ENCODE measurements at regions not wholly inside any gene's neighbourhood (a gene's known extent, or its start where the extent isn't known, plus 50 kb on each side); places are given as distances from the start of the nearest gene placed in this dataset.

GRCh38 chr5:174850565-174851169, 126.3 kb downstream of the MSX2 start:
- CTCF ChIA-PET: no interaction called here
- TF ChIP-seq FOSB (CRISPR knock-in tag; IDR thresholded peaks at IDR 0.05): no peak
- no peak for TF ChIP-seq ELK1 (IDR thresholded peaks at IDR 0.05; ENCODE audit: low read depth, low read length)
- no peak for TF ChIP-seq POLR2AphosphoS2 (conservative IDR thresholded peaks at IDR 0.05; ENCODE audit: low read length)
- TF ChIP-seq REST (IDR thresholded peaks at IDR 0.05): no peak
- TF ChIP-seq ZFP36 (IDR thresholded peaks at IDR 0.05; ENCODE audit: borderline replicate concordance, partially characterized antibody): no peak
- TF ChIP-seq ZC3H11A (IDR thresholded peaks at IDR 0.05): no peak
- no peak for TF ChIP-seq CBX8 (IDR thresholded peaks at IDR 0.05)
- TF ChIP-seq CHD4 (IDR thresholded peaks at IDR 0.05; ENCODE audit: borderline replicate concordance): no peak
- no peak for TF ChIP-seq MAFK (IDR thresholded peaks at IDR 0.05; ENCODE audit: partially characterized antibody)
- no peak for TF ChIP-seq NFE2L2 (conservative IDR thresholded peaks at IDR 0.05; ENCODE audit: low read length)
- TF ChIP-seq JUNB (IDR thresholded peaks at IDR 0.05): no peak
- TF ChIP-seq KDM5A (IDR thresholded peaks at IDR 0.05): no peak
- no peak for TF ChIP-seq SMC3 (IDR thresholded peaks at IDR 0.05)
- TF ChIP-seq EP300 (IDR thresholded peaks at IDR 0.05): no peak
- no peak for TF ChIP-seq CTCF (IDR thresholded peaks at IDR 0.05)
- no peak for TF ChIP-seq PHF8 (IDR thresholded peaks at IDR 0.05; ENCODE audit: borderline replicate concordance, low read depth)
- no peak for TF ChIP-seq NR3C1 (IDR thresholded peaks at IDR 0.05)
- TF ChIP-seq HOXB13 (CRISPR knock-in tag; IDR thresholded peaks at IDR 0.05; ENCODE audit: low read depth): no peak
- no peak for TF ChIP-seq KDM1A (IDR thresholded peaks at IDR 0.05; ENCODE audit: low read depth)
- Histone ChIP-seq H3K4me1 (no peaks in the 10 kb centered on the region), H3K9me3 (no peaks in the 10 kb centered on the region), H3K4me2 (no peak overlapping the region), H3K27ac (no peak overlapping the region), H3K4me3 (no peak overlapping the region)
- 7% methylated on average over 4 of the region's 4 CpGs for WGBS (ENCODE audit: missing lambda C conversion rate)
- ATAC-seq (no peak), DNase-seq (ENCODE audit: low read depth in 1 of 2, low spot score in 1 of 2) (no peak), FAIRE-seq (no peak)
- POLR2A ChIA-PET: no interaction called here

GRCh38 chr5:174849426-174849825, 125.0 kb downstream of the MSX2 start:
- FAIRE-seq (no peak), ATAC-seq (no peak)

More at GRCh38 chr5:174849426-174849825, 125.0 kb downstream of the MSX2 start:
- DNase-seq (ENCODE audit: low read depth in 1 of 2, low spot score in 1 of 2): no peak
- H3K27ac ChIP-seq: no peak overlapping the region
- no peak overlapping the region for H3K4me2 ChIP-seq
- H3K9me3 ChIP-seq: no peaks in the 10 kb centered on the region
- no peaks in the 10 kb centered on the region for H3K4me1 ChIP-seq
- H3K4me3 ChIP-seq: no peak overlapping the region
- CTCF ChIA-PET: interaction anchor here (1.2 kb wide), 1 partner anchor 11 kb away, joined by 6 read pairs; no protein-coding TSS in a partner anchor
- POLR2A ChIA-PET: no interaction called here
- 26% methylated on average over 7 of the region's 7 CpGs for WGBS (ENCODE audit: missing lambda C conversion rate)
- TF ChIP-seq FOSL2 (IDR thresholded peaks at IDR 0.05) (no peak), FOSL2 (CRISPR knock-in tag; IDR thresholded peaks at IDR 0.05) (no peak), MAZ (IDR thresholded peaks at IDR 0.05; ENCODE audit: borderline replicate concordance, low read depth, low read length) (no peak), RNF2 (IDR thresholded peaks at IDR 0.05; ENCODE audit: borderline replicate concordance, low read depth) (no peak), RFX5 (IDR thresholded peaks at IDR 0.05) (no peak), JUN (IDR thresholded peaks at IDR 0.05) (no peak), HES2 (IDR thresholded peaks at IDR 0.05) (no peak), ESRRA (IDR thresholded peaks at IDR 0.05; ENCODE audit: borderline replicate concordance, low read length) (no peak), ELK1 (IDR thresholded peaks at IDR 0.05; ENCODE audit: low read depth, low read length) (no peak)

Data from A549 (cell line).